PC-3 (cell line): ENCODE measurements at regions not wholly inside any gene's neighbourhood (a gene's known extent, or its start where the extent isn't known, plus 50 kb on each side); places are given as distances from the start of the nearest gene placed in this dataset.
"Not testable (repeated sequence)": the region's sequence is repeated elsewhere in the genome, so short reads cannot be mapped to it uniquely, and the experiment has no call there.

Experiments
- ATAC-seq: fragments of 200-7000 bp; cut with Tn5 transposase; 2 replicates; pipeline ENCODE4 v1.9.1; 2020; ENCODE audit warnings: mild to moderate bottlenecking, moderate library complexity
- BruUV-seq: library from RNA; stranded (reverse); fragments of 400-500 nt; replicated peaks from 2 replicates; lab custom pipeline; 2021; lab: Mats Ljungman, UMichigan
- CTCF ChIA-PET: fragments of 300-600 bp; sonication (Branson Sonifier 250); formaldehyde crosslinking; loops from one replicate; lab custom pipeline; 2022; ENCODE audit warnings: antibody characterized with exemption; lab: Charles Lee
- POLR2A ChIA-PET: fragments of 300-600 bp; sonication (Branson Sonifier 250); formaldehyde crosslinking; loops from one replicate; lab custom pipeline; 2022; ENCODE audit warnings: antibody characterized with exemption; ENCODE audit not compliant: unreplicated experiment; lab: Charles Lee
- DNase-seq: peaks from one replicate; pipeline ENCODE4 v3.0.0-alpha.2; 2015
- H2AFZ ChIP-seq: fragments of 300-600 bp; sonication (generic); 2 replicates; pipeline ENCODE4 v1.6.0; 2016; ENCODE audit warnings: antibody characterized with exemption, low read length
- H3F3A ChIP-seq: fragments of 300-600 bp; sonication (generic); one replicate; pipeline ENCODE4 v1.6.0; 2017; ENCODE audit warnings: antibody characterized with exemption, low read length, control low read depth, mild to moderate bottlenecking; ENCODE audit not compliant: unreplicated experiment
- H3K27ac ChIP-seq: fragments of 300-600 bp; sonication (generic); 2 replicates; pipeline ENCODE4 v1.5.1; 2016; ENCODE audit warnings: mild to moderate bottlenecking, low read length
- H3K27me3 ChIP-seq: fragments of 300-600 bp; sonication (generic); 2 replicates; pipeline ENCODE4 v1.6.1; 2016; ENCODE audit warnings: low read length, mixed read lengths
- H3K36me3 ChIP-seq: fragments of 300-600 bp; sonication (generic); 2 replicates; pipeline ENCODE4 v1.6.1; 2016; ENCODE audit warnings: low read depth, mixed run types, low read length, mixed read lengths
- H3K4me1 ChIP-seq: fragments of 300-600 bp; sonication (generic); 2 replicates; pipeline ENCODE4 v1.5.1; 2016; ENCODE audit warnings: low read length; ENCODE audit not compliant: insufficient read depth
- H3K4me2 ChIP-seq: fragments of 300-600 bp; sonication (generic); 2 replicates; pipeline ENCODE4 v1.6.0; 2016; ENCODE audit warnings: low read length
- H3K4me3 ChIP-seq: fragments of 300-600 bp; sonication (generic); 2 replicates; pipeline ENCODE4 v1.5.1; 2016; ENCODE audit warnings: mild to moderate bottlenecking, low read length, mixed read lengths
- H3K79me2 ChIP-seq: fragments of 300-600 bp; sonication (generic); 2 replicates; pipeline ENCODE4 v1.6.1; 2017; ENCODE audit warnings: low read length, mixed read lengths
- H3K9ac ChIP-seq: fragments of 300-600 bp; sonication (generic); 2 replicates; pipeline ENCODE4 v1.6.0; 2016; ENCODE audit warnings: mild to moderate bottlenecking, low read length
- H3K9me2 ChIP-seq: fragments of 300-600 bp; sonication (generic); replicated peaks from 2 replicates; pipeline ENCODE4 v1.6.1; 2016; ENCODE audit warnings: mixed run types, low read length, mixed read lengths
- H3K9me3 ChIP-seq: fragments of 300-600 bp; sonication (generic); 2 replicates; pipeline ENCODE4 v1.6.1; 2016; ENCODE audit warnings: low read length, mixed read lengths
- H4K20me1 ChIP-seq: fragments of 300-600 bp; sonication (generic); 2 replicates; pipeline ENCODE4 v1.6.1; 2016; ENCODE audit warnings: low read length, mixed read lengths
- EZH2 ChIP-seq: fragments of 300-600 bp; sonication (generic); IDR thresholded peaks from one replicate; pipeline ENCODE4 v1.6.1; 2017; ENCODE audit warnings: antibody characterized with exemption, mild to moderate bottlenecking, low read length; ENCODE audit not compliant: unreplicated experiment
- EZH2phosphoT487 ChIP-seq: fragments of 300-600 bp; sonication (generic); IDR thresholded peaks from 2 replicates; pipeline ENCODE4 v1.6.1; 2018; ENCODE audit warnings: mild to moderate bottlenecking, antibody characterized with exemption, low read length, borderline replicate concordance
- intact Hi-C: fragments of 100-400 bp; cut with micrococcal nuclease; formaldehyde crosslinking; loops from 2 replicates; pipeline ENCODE4 v1.9.0; 2023
- TF ChIP-seq, protein P1 (sequence below): fragments of 300-600 bp; sonication (generic); conservative IDR thresholded peaks from 2 replicates; pipeline ENCODE4 v1.5.1; 2017; ENCODE audit warnings: antibody characterized with exemption, low read depth, mild to moderate bottlenecking, low read length

DNA sequence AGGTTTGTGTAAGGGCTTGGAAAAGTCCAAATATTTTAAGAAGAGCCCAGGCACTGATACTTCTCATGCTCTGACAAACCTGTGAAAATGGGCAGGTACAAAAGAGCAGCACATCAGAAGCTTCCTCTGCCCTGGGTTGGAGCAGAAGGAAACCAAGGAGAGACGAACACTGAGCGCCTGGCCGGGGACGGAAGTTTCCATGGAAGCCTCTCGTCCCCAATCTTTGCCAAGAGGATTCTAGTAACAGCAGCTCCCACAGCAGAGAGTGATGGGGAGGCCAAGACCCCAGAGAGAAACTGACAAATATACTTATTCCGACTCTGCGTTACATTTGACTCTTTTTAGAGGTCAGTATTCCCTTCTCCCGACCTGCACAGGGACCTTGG lies 268.5 kb downstream of the C16orf95 start:
- Histone ChIP-seq H3F3A (no peaks in the 10 kb centered on the region), H3K27ac (no peak overlapping the region), H3K79me2 (no peaks in the 10 kb centered on the region), H3K36me3 (no peaks in the 10 kb centered on the region), H3K27me3 (no peaks in the 10 kb centered on the region), H3K9me3 (no peaks in the 10 kb centered on the region), H3K9me2 (no peaks in the 10 kb centered on the region), H3K9ac (no peak overlapping the region), H2AFZ (no peak overlapping the region), H3K4me1 (0 out of 2 replicates have a peak, but pooled peaks cover 3% of the 10 kb centered on the region), H4K20me1 (no peaks in the 10 kb centered on the region), H3K4me2 (no peak overlapping the region), H3K4me3 (no peak overlapping the region)
- no peak for ATAC-seq
- TF ChIP-seq, protein P1, sequence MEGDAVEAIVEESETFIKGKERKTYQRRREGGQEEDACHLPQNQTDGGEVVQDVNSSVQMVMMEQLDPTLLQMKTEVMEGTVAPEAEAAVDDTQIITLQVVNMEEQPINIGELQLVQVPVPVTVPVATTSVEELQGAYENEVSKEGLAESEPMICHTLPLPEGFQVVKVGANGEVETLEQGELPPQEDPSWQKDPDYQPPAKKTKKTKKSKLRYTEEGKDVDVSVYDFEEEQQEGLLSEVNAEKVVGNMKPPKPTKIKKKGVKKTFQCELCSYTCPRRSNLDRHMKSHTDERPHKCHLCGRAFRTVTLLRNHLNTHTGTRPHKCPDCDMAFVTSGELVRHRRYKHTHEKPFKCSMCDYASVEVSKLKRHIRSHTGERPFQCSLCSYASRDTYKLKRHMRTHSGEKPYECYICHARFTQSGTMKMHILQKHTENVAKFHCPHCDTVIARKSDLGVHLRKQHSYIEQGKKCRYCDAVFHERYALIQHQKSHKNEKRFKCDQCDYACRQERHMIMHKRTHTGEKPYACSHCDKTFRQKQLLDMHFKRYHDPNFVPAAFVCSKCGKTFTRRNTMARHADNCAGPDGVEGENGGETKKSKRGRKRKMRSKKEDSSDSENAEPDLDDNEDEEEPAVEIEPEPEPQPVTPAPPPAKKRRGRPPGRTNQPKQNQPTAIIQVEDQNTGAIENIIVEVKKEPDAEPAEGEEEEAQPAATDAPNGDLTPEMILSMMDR: no peak
- TF ChIP-seq EZH2phosphoT487 (no peak), EZH2 (no peak)
- DNase-seq: no peak
- intact Hi-C loops: no loop called here
- ChIA-PET CTCF (no interaction called here), POLR2A (no interaction called here)
- no TSS peak for BruUV-seq

DNA sequence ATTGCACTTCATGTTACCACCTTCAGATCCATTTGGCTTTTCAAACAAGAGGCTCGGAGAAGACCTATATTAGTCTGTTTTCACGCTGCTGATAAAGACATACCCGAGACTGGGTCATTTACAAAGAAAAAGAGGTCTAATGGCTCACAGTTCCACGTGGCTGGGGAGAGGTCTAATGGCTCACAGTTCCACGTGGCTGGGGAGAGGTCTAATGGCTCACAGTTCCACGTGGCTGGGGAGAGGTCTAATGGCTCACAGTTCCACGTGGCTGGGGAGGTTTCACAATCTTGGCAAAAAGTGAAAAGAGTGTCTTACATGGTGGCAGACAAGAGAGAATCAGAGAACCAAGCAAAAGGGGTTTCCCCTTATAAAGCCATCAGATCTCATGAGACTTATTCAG lies 268.0 kb downstream of the C16orf95 start:
- H3K9ac ChIP-seq, ATAC-seq, H3K9me2 ChIP-seq, CTCF ChIA-PET, H3K4me2 ChIP-seq, BruUV-seq, intact Hi-C loops, H3K27me3 ChIP-seq, H3K79me2 ChIP-seq, H4K20me1 ChIP-seq, H2AFZ ChIP-seq, H3K4me1 ChIP-seq, POLR2A ChIA-PET, H3F3A ChIP-seq, DNase-seq, H3K4me3 ChIP-seq, H3K27ac ChIP-seq, H3K36me3 ChIP-seq, H3K9me3 ChIP-seq: not testable (repeated sequence)

DNA sequence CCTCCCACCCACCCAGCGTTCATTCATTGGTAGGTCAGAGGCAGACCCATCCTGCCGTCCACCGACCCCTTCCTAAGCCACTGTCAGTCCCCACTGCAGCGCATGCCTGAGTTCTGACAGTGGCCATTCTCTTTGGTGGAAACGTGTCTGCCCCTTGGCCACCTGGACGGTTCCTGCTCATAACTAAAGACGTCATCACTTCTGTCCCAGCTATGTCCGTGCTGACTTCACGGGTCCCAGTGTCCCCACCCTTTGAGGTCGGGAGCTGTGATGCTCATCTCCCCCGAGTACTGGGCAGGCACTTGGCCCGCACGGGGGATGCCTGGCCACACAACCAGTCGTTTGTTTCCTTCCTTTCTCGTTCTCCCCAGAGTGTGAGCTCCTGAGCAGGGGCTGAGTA lies 267.1 kb downstream of the C16orf95 start:
- TF ChIP-seq, protein P1: no peak
- TF ChIP-seq EZH2phosphoT487: no peak
- TF ChIP-seq EZH2: no peak
- Histone ChIP-seq H3K79me2 (no peaks in the 10 kb centered on the region), H3K4me2 (no peak overlapping the region), H3F3A (no peaks in the 10 kb centered on the region), H3K4me1 (no peaks in the 10 kb centered on the region), H3K9me2 (no peaks in the 10 kb centered on the region), H2AFZ (no peak overlapping the region), H3K9ac (no peak overlapping the region), H3K27me3 (no peaks in the 10 kb centered on the region), H3K27ac (no peak overlapping the region), H3K9me3 (no peaks in the 10 kb centered on the region), H4K20me1 (no peaks in the 10 kb centered on the region), H3K36me3 (no peaks in the 10 kb centered on the region), H3K4me3 (no peak overlapping the region)
- POLR2A ChIA-PET: no interaction called here
- CTCF ChIA-PET: no interaction called here
- intact Hi-C loops: no loop called here
- ATAC-seq (no peak), DNase-seq (no peak)
- no TSS peak for BruUV-seq
